Left forelimb (tissue), 1 donor: ENCODE measurements at regions not wholly inside any gene's neighbourhood (a gene's known extent, or its start where the extent isn't known, plus 50 kb on each side); places are given as distances from the start of the nearest gene placed in this dataset.

Experiments
- DNase-seq: peaks from one replicate; pipeline ENCODE4 v3.0.0-alpha.2; 2018; ENCODE audit warnings: low spot score

GRCh38 chr18:23342506-23342905 lies 110.6 kb upstream of the RIOK3 start:
- no peak for DNase-seq

GRCh38 chr18:23350188-23350587 lies 102.9 kb upstream of the RIOK3 start:
- no peak for DNase-seq

GRCh38 chr18:23351521-23351920 lies 101.6 kb upstream of the RIOK3 start:
- DNase-seq, result no peak

- no peak for DNase-seq
Measured at GRCh38 chr18:23352042-23352441, 101.0 kb upstream of the RIOK3 start.

- DNase-seq, result no peak
Measured at GRCh38 chr18:23353459-23353858, 99.6 kb upstream of the RIOK3 start.

- no peak for DNase-seq
Measured at GRCh38 chr18:23354625-23355024, 98.5 kb upstream of the RIOK3 start.

GRCh38 chr18:23355206-23355605 lies 97.9 kb upstream of the RIOK3 start:
- DNase-seq, result no peak

GRCh38 chr18:23356424-23356823 lies 96.7 kb upstream of the RIOK3 start:
- no peak for DNase-seq

GRCh38 chr18:23356915-23357601 lies 96.0 kb upstream of the RIOK3 start:
- no peak for DNase-seq

- peak; percentile 74 for DNase-seq
Measured at GRCh38 chr18:23357996-23358594, 95.0 kb upstream of the RIOK3 start.

GRCh38 chr18:23359421-23359820 lies 93.7 kb upstream of the RIOK3 start:
- no peak for DNase-seq

GRCh38 chr18:23363865-23364570 lies 89.1 kb upstream of the RIOK3 start:
- no peak for DNase-seq

- no peak for DNase-seq
Measured at GRCh38 chr18:23365602-23366001, 87.5 kb upstream of the RIOK3 start.

- DNase-seq, result no peak
Measured at GRCh38 chr18:23369266-23369665, 83.8 kb upstream of the RIOK3 start.

- no peak for DNase-seq
Measured at GRCh38 chr18:23373570-23373969, 79.5 kb upstream of the RIOK3 start.

- DNase-seq, result no peak
Measured at GRCh38 chr18:23377669-23378301, 75.3 kb upstream of the RIOK3 start.

- DNase-seq, result no peak
Measured at GRCh38 chr18:23378302-23378686, 74.8 kb upstream of the RIOK3 start.

- no peak for DNase-seq
Measured at GRCh38 chr18:23380001-23380550, 73.0 kb upstream of the RIOK3 start.

GRCh38 chr18:23380817-23381216 lies 72.3 kb upstream of the RIOK3 start:
- DNase-seq, result no peak

- no peak for DNase-seq
Measured at GRCh38 chr18:23383494-23383893, 69.6 kb upstream of the RIOK3 start.

GRCh38 chr18:23384778-23385736 lies 68.0 kb upstream of the RIOK3 start:
- no peak for DNase-seq
